Adipocyte (in vitro differentiated cells): ENCODE measurements at regions not wholly inside any gene's neighbourhood (a gene's known extent, or its start where the extent isn't known, plus 50 kb on each side); places are given as distances from the start of the nearest gene placed in this dataset.

Source experiments
- DNase-seq: peaks from one replicate; pipeline ENCODE4 v3.0.0-alpha.2; 2015; ENCODE audit warnings: low read depth
- H3K27me3 ChIP-seq: replicated peaks from 2 replicates; pipeline ENCODE4 v1.7.0; 2013; ENCODE audit warnings: mild to moderate bottlenecking, low read length, moderate library complexity; ENCODE audit not compliant: control insufficient read depth, insufficient read depth
- H3K36me3 ChIP-seq: 2 replicates; pipeline ENCODE4 v1.7.0; 2013; ENCODE audit warnings: low read length, mild to moderate bottlenecking, moderate library complexity; ENCODE audit not compliant: control insufficient read depth, insufficient read depth, severe bottlenecking
- H3K4me1 ChIP-seq: 2 replicates; pipeline ENCODE4 v1.7.0; 2013; ENCODE audit warnings: mild to moderate bottlenecking, low read length, moderate library complexity; ENCODE audit not compliant: control insufficient read depth, insufficient read depth
- H3K4me3 ChIP-seq: 2 replicates; pipeline ENCODE4 v1.7.0; 2013; ENCODE audit warnings: mild to moderate bottlenecking, low read length, moderate library complexity
- H3K9ac ChIP-seq: 2 replicates; pipeline ENCODE4 v1.7.0; 2013; ENCODE audit warnings: mild to moderate bottlenecking, low read length, moderate library complexity
- H3K9me3 ChIP-seq: 2 replicates; pipeline ENCODE4 v1.7.0; 2013; ENCODE audit warnings: mild to moderate bottlenecking, low read length, moderate library complexity; ENCODE audit not compliant: control insufficient read depth

- Histone ChIP-seq H3K4me1 (no peaks in the 10 kb centered on the region), H3K9me3 (no peaks in the 10 kb centered on the region), H3K4me3 (no peak overlapping the region), H3K36me3 (no peaks in the 10 kb centered on the region), H3K27me3 (peaks cover 16% of the 10 kb centered on the region), H3K9ac (no peak overlapping the region)
- DNase-seq: no peak
Observed at GRCh38 chr22:48581796-48582469, 1245.7 kb downstream of the BRD1 start.

GRCh38 chr22:48581205-48581766, 1246.4 kb downstream of the BRD1 start:
- Histone ChIP-seq H3K4me3 (no peak overlapping the region), H3K36me3 (no peaks in the 10 kb centered on the region), H3K4me1 (no peaks in the 10 kb centered on the region), H3K27me3 (peaks cover 16% of the 10 kb centered on the region), H3K9me3 (no peaks in the 10 kb centered on the region), H3K9ac (no peak overlapping the region)
- DNase-seq: no peak

GRCh38 chr22:48580481-48580970, 1247.1 kb downstream of the BRD1 start:
- Histone ChIP-seq H3K36me3 (no peaks in the 10 kb centered on the region), H3K27me3 (peaks cover 16% of the 10 kb centered on the region), H3K9me3 (no peaks in the 10 kb centered on the region), H3K4me3 (no peak overlapping the region), H3K4me1 (no peaks in the 10 kb centered on the region), H3K9ac (no peak overlapping the region)
- no peak for DNase-seq

GRCh38 chr22:48579928-48580309, 1247.8 kb downstream of the BRD1 start:
- Histone ChIP-seq H3K4me3 (no peak overlapping the region), H3K4me1 (no peaks in the 10 kb centered on the region), H3K9me3 (no peaks in the 10 kb centered on the region), H3K27me3 (peaks cover 16% of the 10 kb centered on the region), H3K36me3 (no peaks in the 10 kb centered on the region), H3K9ac (no peak overlapping the region)
- DNase-seq: no peak

- Histone ChIP-seq H3K9me3 (no peaks in the 10 kb centered on the region), H3K36me3 (no peaks in the 10 kb centered on the region), H3K27me3 (peaks cover 22% of the 10 kb centered on the region), H3K4me3 (no peak overlapping the region), H3K9ac (no peak overlapping the region), H3K4me1 (no peaks in the 10 kb centered on the region)
- no peak for DNase-seq
Observed at GRCh38 chr22:48579043-48579927, 1248.4 kb downstream of the BRD1 start.

GRCh38 chr22:48578138-48579042, 1249.3 kb downstream of the BRD1 start:
- H3K9ac ChIP-seq: no peak overlapping the region
- no peak overlapping the region for H3K4me3 ChIP-seq
- H3K9me3 ChIP-seq: no peaks in the 10 kb centered on the region
- H3K36me3 ChIP-seq: no peaks in the 10 kb centered on the region
- H3K27me3 ChIP-seq: peaks cover 23% of the 10 kb centered on the region
- no peaks in the 10 kb centered on the region for H3K4me1 ChIP-seq
- no peak for DNase-seq

GRCh38 chr22:48577691-48578090, 1250.0 kb downstream of the BRD1 start:
- Histone ChIP-seq H3K36me3 (no peaks in the 10 kb centered on the region), H3K9ac (no peak overlapping the region), H3K9me3 (no peaks in the 10 kb centered on the region), H3K4me1 (no peaks in the 10 kb centered on the region), H3K27me3 (peaks cover 27% of the 10 kb centered on the region), H3K4me3 (no peak overlapping the region)
- no peak for DNase-seq

GRCh38 chr22:48577014-48577690, 1250.5 kb downstream of the BRD1 start:
- H3K4me3 ChIP-seq: no peak overlapping the region
- no peak overlapping the region for H3K9ac ChIP-seq
- H3K36me3 ChIP-seq: no peaks in the 10 kb centered on the region
- no peak for DNase-seq
- H3K27me3 ChIP-seq: peaks cover 28% of the 10 kb centered on the region
- no peaks in the 10 kb centered on the region for H3K9me3 ChIP-seq
- no peaks in the 10 kb centered on the region for H3K4me1 ChIP-seq

- no peaks in the 10 kb centered on the region for H3K4me1 ChIP-seq
- H3K27me3 ChIP-seq: peaks cover 28% of the 10 kb centered on the region
- H3K36me3 ChIP-seq: no peaks in the 10 kb centered on the region
- no peak for DNase-seq
- H3K9me3 ChIP-seq: no peaks in the 10 kb centered on the region
- no peak overlapping the region for H3K4me3 ChIP-seq
- no peak overlapping the region for H3K9ac ChIP-seq
Observed at GRCh38 chr22:48576333-48577013, 1251.2 kb downstream of the BRD1 start.
